ENCODE measurements at regions not wholly inside any gene's neighbourhood (a gene's known extent, or its start where the extent isn't known, plus 50 kb on each side); places are given as distances from the start of the nearest gene placed in this dataset.

GRCh38 chr2:16615687-16616615 is 49.7 kb downstream of the CYRIA start:
- DNase-seq, result no peak

- DNase-seq, result no peak
These were observed 50.4 kb downstream of the CYRIA start for GRCh38 chr2:16615246-16615645.

- peak in 1 of 2 experiments; percentile 64 for DNase-seq
These were observed 51.2 kb downstream of the CYRIA start for GRCh38 chr2:16614314-16614860.

GRCh38 chr2:16613539-16614011 is 52.1 kb downstream of the CYRIA start:
- peak; percentile 17 to 24 for DNase-seq

GRCh38 chr2:16612490-16612889 is 53.1 kb downstream of the CYRIA start:
- DNase-seq, result no peak

GRCh38 chr2:16609786-16610185 is 55.8 kb downstream of the CYRIA start:
- no peak for DNase-seq

- peak; percentile 83 to 97 for DNase-seq
These were observed 56.7 kb downstream of the CYRIA start for GRCh38 chr2:16608661-16609643.

GRCh38 chr2:16607301-16607700 is 58.3 kb downstream of the CYRIA start:
- DNase-seq, result no peak

- no peak for DNase-seq
These were observed 61.4 kb downstream of the CYRIA start for GRCh38 chr2:16604236-16604635.

GRCh38 chr2:16591370-16591933 is 74.2 kb downstream of the CYRIA start:
- DNase-seq, result no peak

GRCh38 chr2:16589465-16589864 is 76.2 kb downstream of the CYRIA start:
- DNase-seq, result no peak

GRCh38 chr2:16588565-16588964 is 77.1 kb downstream of the CYRIA start:
- DNase-seq, result no peak

GRCh38 chr2:16587601-16588000 is 78.0 kb downstream of the CYRIA start:
- no peak for DNase-seq

GRCh38 chr2:16584824-16585540 is 80.7 kb downstream of the CYRIA start:
- DNase-seq, result no peak

GRCh38 chr2:16584084-16584483 is 81.5 kb downstream of the CYRIA start:
- DNase-seq, result no peak

- no peak for DNase-seq
These were observed 84.4 kb downstream of the CYRIA start for GRCh38 chr2:16581241-16581640.

- DNase-seq, result no peak
These were observed 87.6 kb downstream of the CYRIA start for GRCh38 chr2:16578081-16578480.

- DNase-seq, result no peak
These were observed 95.1 kb downstream of the CYRIA start for GRCh38 chr2:16570516-16570915.

GRCh38 chr2:16568998-16569784 is 96.4 kb downstream of the CYRIA start:
- DNase-seq, result no peak

- no peak for DNase-seq
These were observed 98.9 kb downstream of the CYRIA start for GRCh38 chr2:16566701-16567100.

- DNase-seq, result no peak
These were observed 100.2 kb downstream of the CYRIA start for GRCh38 chr2:16565481-16565880.
